Kidney capillary endothelial cell (primary cell): ENCODE measurements at regions not wholly inside any gene's neighbourhood (a gene's known extent, or its start where the extent isn't known, plus 50 kb on each side); places are given as distances from the start of the nearest gene placed in this dataset.
"Not testable (repeated sequence)": the region's sequence is repeated elsewhere in the genome, so short reads cannot be mapped to it uniquely, and the experiment has no call there.

Source experiments
- DNase-seq: peaks from one replicate; pipeline ENCODE4 v3.0.0-alpha.2; 2018; ENCODE audit warnings: low spot score

DNA sequence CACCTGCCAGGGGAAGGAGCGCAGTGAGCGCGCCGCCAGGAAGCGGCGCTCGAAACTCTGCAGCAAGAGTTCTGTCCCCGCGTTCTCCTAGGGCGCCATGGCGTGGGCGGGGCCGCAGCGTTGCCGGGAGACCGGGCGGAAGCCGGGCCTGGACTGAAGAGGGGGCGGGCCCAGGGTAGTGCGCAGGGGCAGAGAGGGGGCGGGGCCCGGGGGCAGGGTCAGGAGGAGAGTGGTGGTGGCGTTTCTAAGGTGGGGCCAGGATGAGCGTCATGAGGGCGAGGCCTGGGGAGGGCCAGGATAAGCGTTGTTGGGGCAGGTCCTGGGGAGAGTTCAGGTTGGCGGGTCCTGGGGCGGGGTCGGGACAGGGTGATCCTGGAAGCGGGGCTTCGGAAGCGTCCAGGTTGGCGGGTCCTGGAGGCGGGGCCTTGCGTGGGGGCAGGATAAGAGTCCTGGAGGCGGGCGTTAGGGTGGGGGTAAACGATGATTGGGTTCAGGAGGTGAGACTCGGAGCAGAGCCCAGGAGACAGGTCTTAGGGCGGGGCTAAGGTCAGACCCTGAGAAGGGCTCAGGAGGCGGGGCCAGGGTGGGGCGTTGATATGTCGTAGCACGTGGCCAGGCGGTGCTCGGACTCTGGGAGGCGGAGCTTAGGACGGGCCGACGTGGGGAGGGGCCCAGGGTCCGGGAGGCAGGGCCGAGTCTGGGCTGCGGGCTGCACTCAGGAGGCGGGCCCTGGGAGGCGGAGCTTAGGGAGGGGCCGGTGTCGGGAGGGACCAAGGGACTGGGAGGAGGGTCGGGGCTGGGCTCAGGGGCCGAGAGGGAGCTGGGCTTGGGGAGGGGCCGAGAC lies 189.4 kb downstream of the ADRA2C start:
- DNase-seq, result peak; percentile 94

DNA sequence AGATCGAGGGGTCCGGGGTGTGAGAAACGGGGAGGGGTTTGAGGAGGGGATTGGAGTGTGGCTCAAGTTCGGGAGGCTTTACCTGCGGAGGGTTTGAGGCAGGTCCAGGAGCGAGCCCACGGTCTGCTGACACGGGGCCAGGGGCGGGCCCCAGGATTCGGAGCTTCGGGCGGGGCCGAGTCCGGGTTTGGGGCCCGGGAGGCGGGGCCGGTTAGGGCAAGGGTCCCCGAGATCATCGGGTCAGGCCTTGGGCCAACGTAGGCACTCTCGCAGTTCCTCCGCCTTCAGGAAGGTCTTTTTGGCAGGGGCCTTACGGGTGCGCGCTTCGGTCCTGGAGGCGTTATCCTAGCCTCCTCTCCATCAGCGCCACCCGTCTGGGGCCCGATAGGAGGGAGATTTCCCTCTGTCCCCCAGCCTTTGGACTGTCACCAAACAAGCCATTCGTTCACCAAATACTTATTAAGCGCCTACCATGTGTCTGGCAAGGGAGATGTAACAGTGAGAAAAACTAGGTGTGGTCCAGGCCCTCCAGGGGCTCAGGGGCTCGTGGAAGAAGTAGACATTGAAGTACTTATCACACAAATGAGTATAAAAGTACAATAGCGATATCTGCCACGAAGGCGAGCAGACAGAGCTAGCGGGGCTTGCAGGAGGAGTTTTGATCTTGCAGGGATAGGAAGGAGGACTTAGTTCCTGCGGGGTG lies 190.1 kb downstream of the ADRA2C start:
- DNase-seq, result not testable (repeated sequence)

DNA sequence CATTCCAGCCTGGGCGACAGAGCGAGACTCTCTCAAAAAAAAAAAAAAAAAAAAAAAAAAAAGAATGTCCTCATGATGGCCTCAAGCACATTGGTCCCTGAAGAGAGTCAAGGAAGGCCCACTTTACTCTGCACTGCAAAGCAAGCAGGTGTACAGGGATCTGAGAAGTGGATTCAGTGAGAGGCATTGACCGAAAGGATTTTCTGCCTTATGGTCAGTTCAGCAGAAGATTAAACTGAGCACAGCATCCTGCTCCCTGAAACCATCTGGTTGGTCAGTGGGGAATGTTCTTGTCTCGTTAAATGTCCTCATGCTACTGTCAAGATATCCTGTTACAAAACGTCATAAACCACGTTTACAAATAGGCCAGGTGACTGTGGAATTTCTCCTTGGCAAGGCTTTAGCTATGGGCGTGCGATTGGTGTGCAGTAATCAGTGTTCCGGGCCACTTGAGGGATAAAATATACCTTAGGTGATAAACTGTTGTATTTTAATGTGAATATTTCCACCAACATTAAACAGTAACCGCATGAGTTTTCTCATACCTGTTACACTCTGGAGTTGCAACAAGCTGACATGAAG lies 195.0 kb downstream of the ADRA2C start:
- not testable (repeated sequence) for DNase-seq

DNA sequence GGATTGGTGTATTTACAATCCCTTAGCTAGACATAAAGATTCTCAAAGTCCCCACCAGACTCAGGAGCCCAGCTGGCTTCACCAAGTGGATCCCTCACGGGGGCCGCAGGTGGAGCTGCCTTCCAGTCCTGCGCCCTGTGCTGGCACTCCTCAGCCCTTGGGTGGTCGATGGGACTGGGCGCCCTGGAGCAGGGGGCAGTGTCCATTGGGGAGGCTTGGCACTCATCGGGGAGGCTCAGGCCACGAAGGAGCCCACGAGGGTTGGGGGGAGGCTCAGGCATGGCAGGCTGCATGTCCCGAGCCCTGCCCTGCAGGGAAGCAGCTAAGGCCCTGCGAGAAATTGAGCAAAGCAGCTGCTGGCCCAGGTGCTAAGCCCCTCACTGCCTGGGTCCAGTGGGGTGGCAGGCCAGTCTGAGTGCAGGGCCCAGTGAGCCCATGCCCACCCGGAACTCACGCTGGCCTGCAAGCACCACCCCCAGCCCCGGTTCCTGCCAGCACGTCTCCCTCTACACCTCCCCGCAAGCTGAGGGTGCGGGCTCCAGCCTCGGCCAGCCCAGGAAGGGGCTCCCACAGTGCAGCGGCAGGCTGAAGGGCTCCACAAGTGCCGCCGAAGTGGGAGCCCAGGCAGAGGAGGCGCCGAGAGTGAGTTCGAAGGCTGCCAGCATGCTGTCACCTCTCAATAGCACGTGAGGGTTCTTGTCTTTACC lies 198.5 kb downstream of the ADRA2C start:
- not testable (repeated sequence) for DNase-seq

DNA sequence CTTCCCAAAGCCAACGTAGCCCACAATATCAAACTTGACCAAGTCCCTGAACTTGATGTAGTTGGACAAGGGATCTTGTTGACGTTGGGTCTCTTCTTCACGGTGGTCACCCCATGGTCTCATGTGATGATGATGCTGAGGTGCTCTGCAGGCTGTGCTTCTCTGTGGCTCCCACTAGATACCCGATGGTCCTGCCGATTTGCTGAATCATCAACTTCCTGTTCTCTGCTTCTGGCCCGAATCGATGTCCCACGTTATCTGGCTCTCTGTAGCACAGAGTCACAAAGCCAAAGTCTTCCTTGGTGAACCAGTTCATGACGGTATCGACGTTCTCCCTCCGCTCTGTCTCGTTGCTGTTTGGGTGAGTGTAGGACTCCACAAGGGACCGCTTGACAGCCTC lies 201.0 kb downstream of the ADRA2C start:
- not testable (repeated sequence) for DNase-seq

DNA sequence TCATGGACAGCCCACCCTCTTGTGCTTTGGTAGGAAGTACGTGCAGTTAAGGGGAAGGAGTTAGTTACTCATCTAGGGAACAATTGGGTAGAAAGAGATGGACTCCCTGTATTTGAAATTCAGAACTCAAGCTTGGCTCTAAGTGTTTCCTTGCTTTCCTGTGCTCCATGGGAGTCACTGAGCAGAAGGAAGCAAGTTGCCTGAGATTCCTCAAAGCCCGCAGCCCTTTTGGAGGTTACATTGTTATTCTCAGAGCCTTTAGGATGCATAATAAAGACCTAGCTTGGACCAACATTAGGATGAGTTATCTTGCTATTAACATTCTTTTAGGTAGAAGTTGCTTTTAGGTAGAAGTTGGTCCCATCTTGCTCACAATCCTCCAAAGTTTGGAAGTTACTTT lies 206.4 kb downstream of the ADRA2C start:
- not testable (repeated sequence) for DNase-seq

DNA sequence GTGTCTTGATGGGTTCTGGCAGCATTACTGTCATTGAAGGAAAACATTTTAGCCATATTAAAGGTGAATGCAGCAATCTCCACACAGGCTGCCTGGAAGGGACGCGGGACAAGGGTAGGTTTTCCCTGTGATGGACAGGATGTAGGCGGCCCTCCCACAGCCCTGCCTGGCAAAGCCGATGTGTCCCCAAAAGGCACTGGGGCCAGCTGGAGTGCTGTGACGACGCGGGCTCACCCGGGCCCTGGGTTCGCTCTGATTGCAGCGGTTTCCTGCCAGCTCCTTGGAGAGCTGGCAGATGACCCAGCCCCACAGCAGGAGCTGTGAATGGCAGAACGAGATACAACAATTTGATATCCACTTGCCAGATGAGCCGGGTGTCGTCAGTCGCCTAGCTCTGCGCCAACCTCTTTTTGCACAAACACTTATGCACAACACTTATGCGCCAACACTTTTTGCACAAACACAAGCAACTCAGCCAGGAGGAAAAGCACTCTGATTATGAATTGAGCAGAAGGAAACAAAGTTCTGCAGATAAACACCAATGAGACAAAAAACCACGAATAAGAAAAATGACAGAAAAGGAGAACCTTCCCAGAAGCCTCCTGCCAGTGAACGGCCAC lies 207.5 kb downstream of the ADRA2C start:
- not testable (repeated sequence) for DNase-seq

DNA sequence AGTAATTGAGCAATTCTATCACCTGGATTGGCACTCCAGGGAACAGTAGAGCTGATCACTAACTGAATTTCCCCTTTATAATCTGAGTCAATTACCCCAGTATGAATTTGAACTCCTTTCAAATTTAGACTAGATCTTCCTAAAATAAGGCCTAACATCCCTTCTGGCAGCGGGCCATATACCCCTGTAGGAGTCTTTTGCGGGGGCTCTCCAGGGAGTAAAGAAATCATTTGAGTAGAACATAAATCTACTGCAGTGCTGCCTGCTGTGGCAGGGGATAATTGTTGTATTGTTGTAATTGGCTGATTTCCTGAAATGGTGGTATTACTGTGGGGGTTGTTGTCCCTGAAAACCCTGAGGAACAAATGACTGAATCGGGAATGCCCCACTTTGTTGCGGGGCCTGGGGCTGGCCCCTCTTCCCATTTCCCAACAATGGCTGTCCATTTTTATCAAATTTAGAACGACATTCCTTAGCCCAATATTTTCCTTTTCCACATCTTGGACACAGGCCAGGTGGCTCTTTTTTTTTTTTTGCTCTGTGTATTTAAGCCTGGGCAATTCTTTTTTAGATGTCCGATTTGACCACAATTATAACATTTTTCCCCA lies 217.4 kb downstream of the ADRA2C start:
- not testable (repeated sequence) for DNase-seq

DNA sequence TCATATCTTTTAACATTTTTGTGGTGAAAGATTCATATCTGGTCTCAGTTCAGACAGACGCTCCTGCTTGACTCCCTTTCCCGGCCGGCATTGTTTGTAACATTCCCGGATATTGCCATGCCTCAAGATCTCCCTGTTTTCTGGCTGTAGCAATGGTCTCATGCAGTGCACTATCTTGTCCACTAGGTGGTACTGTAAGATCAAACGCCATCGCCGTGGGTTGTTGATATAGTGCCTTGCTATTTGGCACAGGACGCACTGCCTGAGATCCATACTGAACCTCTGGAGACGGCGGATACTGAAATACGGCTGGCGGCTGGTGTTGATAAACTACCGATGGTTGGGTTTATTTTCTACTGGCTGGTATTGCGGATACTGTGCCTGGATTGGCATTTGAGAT lies 218.6 kb downstream of the ADRA2C start:
- not testable (repeated sequence) for DNase-seq

DNA sequence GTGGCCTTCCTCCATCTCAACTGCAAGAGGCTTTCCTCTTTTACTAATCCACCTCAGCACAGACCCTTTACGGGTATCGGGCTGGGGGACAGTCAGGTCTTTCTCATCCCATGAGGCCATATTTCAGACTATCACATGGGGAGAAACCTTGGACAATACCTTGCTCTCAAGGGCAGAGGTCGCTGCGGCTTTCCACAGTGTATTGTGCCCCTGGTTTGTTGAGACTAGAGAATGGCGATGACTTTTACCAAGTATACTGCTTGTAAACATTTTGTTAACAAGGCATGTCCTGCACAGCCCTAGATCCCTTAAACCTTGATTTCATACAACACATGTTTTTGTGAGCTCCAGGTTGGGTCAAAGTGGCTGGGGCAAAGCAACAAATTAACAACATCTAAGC lies 220.2 kb downstream of the ADRA2C start:
- not testable (repeated sequence) for DNase-seq

DNA sequence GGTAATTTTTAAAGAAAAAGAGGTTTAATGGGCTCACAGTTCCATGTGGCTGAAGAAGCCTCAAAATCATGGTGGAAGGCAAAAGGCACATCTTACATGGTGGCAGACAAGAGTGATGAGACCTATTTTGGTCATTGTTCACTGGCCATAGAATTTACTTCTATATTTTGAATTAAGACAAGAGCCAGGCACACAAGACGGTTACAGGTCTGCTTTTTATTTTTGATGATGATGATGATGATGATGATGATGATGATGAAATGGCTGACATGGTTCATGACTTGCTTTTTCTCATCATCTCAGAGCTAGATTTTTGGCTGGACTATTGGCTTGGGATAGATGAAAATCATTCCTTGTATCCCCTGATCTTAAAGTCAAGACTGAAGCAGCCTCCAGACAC lies 229.3 kb downstream of the OTOP1 start:
- not testable (repeated sequence) for DNase-seq

DNA sequence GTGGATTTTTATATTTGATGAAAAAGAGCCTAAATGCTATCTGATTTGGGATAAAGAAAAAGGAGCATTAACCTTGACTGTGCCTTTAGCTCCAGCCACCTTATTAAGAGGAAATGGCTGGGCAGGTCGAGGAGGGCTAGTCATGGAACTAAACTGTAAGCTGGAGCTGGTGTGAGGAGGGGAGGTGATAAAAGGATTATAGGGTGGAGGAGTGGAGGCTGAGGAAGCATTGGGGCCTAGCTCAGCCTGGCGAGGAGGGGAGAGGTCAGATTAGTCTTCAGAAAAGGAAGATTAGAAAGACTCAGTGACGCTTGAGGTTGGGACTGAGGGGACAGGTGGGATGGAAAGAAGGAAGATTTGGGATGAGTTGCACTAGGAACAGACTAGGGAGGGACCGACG lies 222.7 kb downstream of the OTOP1 start:
- not testable (repeated sequence) for DNase-seq

DNA sequence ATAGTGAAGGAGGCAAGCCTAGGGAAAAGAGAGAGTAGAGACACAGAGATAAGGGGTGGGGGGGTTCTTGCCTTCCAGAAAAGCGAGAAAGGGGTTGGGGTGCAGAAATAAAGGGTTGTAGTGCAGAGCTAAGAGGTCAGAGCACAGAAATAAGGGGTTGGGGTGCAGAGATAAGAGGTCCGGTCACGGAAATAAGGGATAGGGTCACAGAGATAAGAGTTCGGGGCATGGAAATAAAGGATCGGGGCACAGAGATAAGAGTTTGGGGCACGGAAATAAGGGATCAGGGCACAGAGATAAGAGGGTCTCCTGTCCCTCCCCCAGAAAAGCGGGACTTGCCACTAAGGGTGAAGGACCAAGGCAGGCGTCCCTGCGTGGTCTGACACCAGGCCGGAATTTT lies 222.0 kb downstream of the OTOP1 start:
- not testable (repeated sequence) for DNase-seq

DNA sequence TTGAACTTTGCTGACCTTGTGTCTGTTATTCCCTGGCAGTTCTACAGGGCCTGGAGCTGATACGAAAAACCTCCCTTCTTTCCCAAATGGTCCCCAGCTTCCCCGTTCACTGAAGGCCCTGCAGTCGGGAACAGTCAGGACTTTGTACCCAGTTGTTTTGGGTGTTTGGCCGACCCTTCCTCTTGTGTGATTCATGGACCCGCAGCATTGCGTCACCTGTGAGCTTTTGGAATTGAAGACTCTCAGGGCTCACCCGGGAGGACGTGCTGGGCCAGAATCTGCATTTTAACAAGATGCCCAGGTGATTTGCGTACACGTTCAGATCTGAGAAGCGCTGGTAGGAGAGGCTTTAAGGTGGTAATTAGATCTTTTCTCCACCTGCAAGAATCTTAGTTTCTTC lies 220.4 kb downstream of the OTOP1 start:
- not testable (repeated sequence) for DNase-seq

DNA sequence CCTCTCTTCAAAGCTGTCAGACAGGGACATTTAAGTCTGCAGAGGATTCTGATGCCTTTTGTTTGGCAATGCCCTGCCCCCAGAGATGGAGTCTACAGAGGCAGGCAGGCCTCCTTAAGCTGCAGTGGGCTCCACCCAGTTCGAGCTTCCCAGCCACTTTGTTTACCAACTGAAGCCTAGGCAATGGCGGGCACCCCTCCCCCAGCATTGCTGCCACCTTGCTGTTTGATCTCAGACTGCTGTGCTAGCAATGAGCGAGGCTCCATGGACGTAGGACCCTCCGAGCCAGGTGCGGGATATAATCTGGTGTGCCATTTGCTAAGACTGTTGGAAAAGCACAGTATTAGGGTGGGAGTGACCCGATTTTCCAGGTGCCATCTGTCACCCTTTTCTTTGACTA lies 207.7 kb downstream of the OTOP1 start:
- DNase-seq, result not testable (repeated sequence)

DNA sequence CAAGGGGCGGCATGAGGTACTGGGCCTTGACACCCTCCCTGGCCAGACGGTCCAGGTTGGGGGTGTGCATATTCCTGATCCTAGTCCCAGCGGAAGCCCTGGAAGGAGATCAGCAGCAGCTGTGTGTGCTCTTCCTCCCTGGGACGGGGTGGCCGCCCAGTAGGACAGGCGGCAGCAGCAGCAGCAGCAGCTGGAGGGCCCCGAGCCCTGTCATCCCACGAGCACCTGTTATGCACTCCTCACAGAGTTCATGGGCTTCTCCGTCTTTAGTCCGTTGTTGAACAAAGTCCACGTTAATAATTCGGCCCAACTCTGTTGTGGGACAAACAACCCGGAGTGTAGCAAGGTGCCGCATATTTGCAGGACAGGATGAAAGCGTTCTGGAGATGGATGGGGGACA lies 205.6 kb downstream of the OTOP1 start:
- not testable (repeated sequence) for DNase-seq

DNA sequence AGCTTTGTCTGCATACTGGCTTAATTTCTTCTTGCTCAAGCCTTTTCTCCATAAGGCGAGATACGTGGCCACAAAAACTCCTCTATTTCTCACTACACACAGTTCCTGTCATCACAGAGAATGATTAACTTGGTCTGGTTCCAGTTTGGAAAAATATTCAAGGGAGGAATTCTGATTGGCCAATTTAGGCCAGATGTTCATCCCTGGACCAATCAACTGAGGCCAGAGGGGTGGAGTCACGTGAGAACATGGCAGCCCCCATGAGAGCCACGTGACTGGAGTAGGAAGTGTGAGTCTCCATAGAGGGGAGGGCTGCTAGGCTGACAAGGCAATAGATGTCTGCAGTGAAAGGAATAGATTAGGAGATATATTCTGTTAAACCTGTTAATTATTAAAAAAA lies 200.0 kb downstream of the OTOP1 start:
- not testable (repeated sequence) for DNase-seq

DNA sequence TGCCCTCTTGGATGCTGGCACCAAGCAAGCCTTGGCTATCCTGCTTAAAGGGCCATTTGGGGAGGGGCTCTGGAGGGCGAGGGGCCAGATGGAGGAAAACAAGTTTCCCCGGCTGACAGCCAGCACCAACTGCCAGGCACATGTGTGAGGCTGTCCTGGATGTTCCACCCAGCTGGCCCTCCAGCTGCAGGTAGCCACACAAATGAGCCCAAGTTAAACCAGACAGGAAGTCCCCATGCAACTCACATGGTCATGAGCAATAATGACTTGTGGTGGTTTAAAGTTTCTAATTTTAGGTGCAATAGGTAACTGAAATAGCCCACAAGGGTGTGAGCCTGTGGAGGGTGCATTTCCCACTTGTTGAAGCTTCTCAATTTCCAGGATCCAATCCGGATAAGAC lies 198.0 kb downstream of the OTOP1 start:
- DNase-seq, result not testable (repeated sequence)

DNA sequence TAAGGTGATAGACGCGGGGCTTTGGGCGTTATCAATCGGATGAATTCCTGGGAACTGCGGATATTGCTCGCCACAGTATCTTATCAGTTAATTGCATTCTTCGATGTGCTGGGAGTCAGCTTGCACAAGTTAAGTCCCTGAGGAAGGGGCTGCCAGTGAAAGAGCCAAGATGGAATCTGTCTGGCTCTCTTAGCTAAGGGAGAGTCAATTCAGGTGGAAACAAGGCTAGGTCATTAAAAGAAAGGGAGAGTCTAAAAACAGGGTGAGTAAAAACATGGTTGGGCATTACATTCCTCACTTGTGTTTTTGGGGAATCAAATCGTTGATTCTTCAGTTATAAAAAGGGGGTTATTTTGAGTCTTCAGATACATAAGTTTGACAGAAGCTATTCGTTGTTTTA lies 196.2 kb downstream of the OTOP1 start:
- DNase-seq, result not testable (repeated sequence)

DNA sequence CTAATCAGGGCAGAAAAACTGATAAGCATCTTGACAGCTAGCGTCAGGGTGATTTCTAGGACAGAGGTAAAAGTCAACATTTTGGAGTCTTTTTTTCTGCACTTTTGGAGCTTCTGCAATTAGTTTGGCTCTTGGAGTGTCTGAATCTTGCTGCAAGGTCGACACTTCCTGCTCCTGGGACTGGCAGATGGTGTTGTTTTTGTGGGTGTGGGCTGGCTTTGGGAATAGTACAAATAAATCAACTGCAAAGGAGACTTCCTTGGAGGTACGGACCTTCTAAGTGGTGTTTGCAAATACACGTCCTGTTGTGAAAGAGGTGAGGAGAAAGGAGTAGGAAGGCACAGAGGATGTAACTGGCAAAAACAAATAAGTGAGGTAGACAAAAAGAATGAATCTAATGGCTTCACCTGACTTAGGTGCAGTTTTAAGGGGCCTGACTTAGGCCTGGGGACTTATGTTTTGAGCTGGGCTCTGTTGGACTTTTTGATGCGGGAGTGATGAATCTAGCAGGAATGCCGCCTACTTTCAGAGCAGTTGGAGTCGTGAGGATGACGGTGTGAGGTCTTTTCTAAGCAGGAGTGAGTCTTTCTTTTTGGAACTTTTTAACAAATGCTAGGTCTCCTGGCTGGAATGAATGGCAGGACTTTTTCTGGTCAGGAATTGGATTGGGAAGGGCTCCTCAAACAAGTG lies 195.1 kb downstream of the OTOP1 start:
- not testable (repeated sequence) for DNase-seq

DNA sequence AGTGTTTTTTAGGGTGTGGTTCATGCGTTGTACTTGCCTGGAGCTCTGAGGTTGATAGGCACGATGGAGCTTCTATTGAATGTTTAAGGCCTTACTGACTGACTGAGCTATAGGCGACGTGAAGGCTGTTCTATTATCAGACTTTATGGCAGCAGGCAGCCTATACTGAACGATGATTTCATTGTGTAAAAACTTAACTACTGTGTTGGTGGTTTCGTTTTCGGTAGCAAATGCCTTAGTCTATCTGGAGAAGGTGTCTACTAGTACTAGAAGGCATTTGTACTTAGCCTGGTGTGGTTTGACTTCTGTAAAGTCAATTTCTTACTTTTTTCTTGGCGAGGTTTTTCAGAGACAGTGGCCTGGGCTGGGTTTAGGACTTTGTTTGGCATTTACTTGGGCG lies 194.4 kb downstream of the OTOP1 start:
- not testable (repeated sequence) for DNase-seq
